Neural progenitor cell (in vitro differentiated cells): ENCODE measurements at regions not wholly inside any gene's neighbourhood (a gene's known extent, or its start where the extent isn't known, plus 50 kb on each side); places are given as distances from the start of the nearest gene placed in this dataset.
A peak's percentile ranks its signal among the peaks of the same experiment; 100 is the strongest.

Source experiments
- DNase-seq: peaks from one replicate; pipeline ENCODE4 v3.0.0-alpha.2; 2016; ENCODE audit warnings: low spot score
- H2AFZ ChIP-seq: fragments of 200-600 bp; sonication (generic); replicated peaks from 2 replicates; pipeline ENCODE4 v1.6.1; 2016; ENCODE audit warnings: antibody characterized with exemption
- H3F3A ChIP-seq: fragments of 200-600 bp; sonication (generic); 2 replicates; pipeline ENCODE4 v1.6.1; 2016; ENCODE audit warnings: antibody characterized with exemption, low read depth
- H3K27ac ChIP-seq: fragments of 200-600 bp; sonication (generic); 2 replicates; pipeline ENCODE4 v1.5.1; 2016; ENCODE audit warnings: mild to moderate bottlenecking
- H3K27me3 ChIP-seq: fragments of 200-600 bp; sonication (generic); 2 replicates; pipeline ENCODE4 v1.6.1; 2016; ENCODE audit warnings: mild to moderate bottlenecking, moderate library complexity
- H3K36me3 ChIP-seq: fragments of 200-600 bp; sonication (generic); 2 replicates; pipeline ENCODE4 v1.5.1; 2016
- H3K4me1 ChIP-seq: fragments of 200-600 bp; sonication (generic); 2 replicates; pipeline ENCODE4 v1.6.1; 2016; ENCODE audit warnings: mixed run types
- H3K4me2 ChIP-seq: fragments of 200-600 bp; sonication (generic); 2 replicates; pipeline ENCODE4 v1.6.1; 2016
- H3K4me3 ChIP-seq: fragments of 200-600 bp; sonication (generic); 2 replicates; pipeline ENCODE4 v1.5.1; 2016
- H3K79me2 ChIP-seq: fragments of 200-600 bp; sonication (generic); 2 replicates; pipeline ENCODE4 v1.6.1; 2016; ENCODE audit warnings: low read depth
- H3K9ac ChIP-seq: fragments of 200-600 bp; sonication (generic); 2 replicates; pipeline ENCODE4 v1.6.1; 2016
- H3K9me3 ChIP-seq: fragments of 200-600 bp; sonication (generic); 2 replicates; pipeline ENCODE4 v1.5.1; 2016; ENCODE audit warnings: low read depth
- H4K20me1 ChIP-seq: fragments of 200-600 bp; sonication (generic); 2 replicates; pipeline ENCODE4 v1.6.1; 2016; ENCODE audit warnings: low read depth
- H3K27ac Mint-ChIP-seq: 3 replicates; pipeline ENCODE4 v1.8.0; 2021; ENCODE audit warnings: mixed read lengths
- H3K27me3 Mint-ChIP-seq: 2 replicates; pipeline ENCODE4 v1.8.0; 2022; ENCODE audit warnings: low read depth, mild to moderate bottlenecking, inconsistent platforms, moderate library complexity, mixed read lengths; ENCODE audit not compliant: insufficient read depth
- H3K36me3 Mint-ChIP-seq: 3 replicates; pipeline ENCODE4 v1.8.0; 2021; ENCODE audit warnings: mixed read lengths
- H3K4me1 Mint-ChIP-seq: 3 replicates; pipeline ENCODE4 v1.8.0; 2021; ENCODE audit warnings: mixed read lengths
- H3K4me3 Mint-ChIP-seq: 3 replicates; pipeline ENCODE4 v1.8.0; 2021; ENCODE audit warnings: mild to moderate bottlenecking, moderate library complexity, mixed read lengths
- H3K9me3 Mint-ChIP-seq: 3 replicates; pipeline ENCODE4 v1.8.0; 2020; ENCODE audit warnings: mixed read lengths
- CTCF ChIP-seq: fragments of 200-600 bp; sonication (generic); IDR thresholded peaks from 2 replicates; pipeline ENCODE4 v1.5.1; 2017; ENCODE audit warnings: antibody characterized with exemption, mild to moderate bottlenecking
- EZH2 ChIP-seq: fragments of 200-600 bp; sonication (generic); IDR thresholded peaks from 2 replicates; pipeline ENCODE4 v1.6.1; 2017; ENCODE audit warnings: antibody characterized with exemption, mild to moderate bottlenecking, moderate library complexity
- EZH2phosphoT487 ChIP-seq: fragments of 200-600 bp; sonication (generic); IDR thresholded peaks from 2 replicates; pipeline ENCODE4 v1.6.1; 2017; ENCODE audit warnings: antibody characterized with exemption

GRCh38 chr13:73877399-73877798 is 256.8 kb downstream of the KLF12 start:
- Mint-ChIP-seq H3K27ac (no peak overlapping the region), H3K27me3 (no peaks in the 10 kb centered on the region), H3K4me3 (no peak overlapping the region), H3K36me3 (peaks cover 12% of the 10 kb centered on the region), H3K9me3 (peaks cover 14% of the 10 kb centered on the region), H3K4me1 (peaks cover 4% of the 10 kb centered on the region)
- no peaks in the 10 kb centered on the region for H3K9me3 ChIP-seq
- no peak overlapping the region for H3K4me2 ChIP-seq
- no peak for DNase-seq
- H3K79me2 ChIP-seq: no peaks in the 10 kb centered on the region
- no peaks in the 10 kb centered on the region for H3F3A ChIP-seq
- no peak overlapping the region for H3K4me3 ChIP-seq
- H3K27me3 ChIP-seq: no peaks in the 10 kb centered on the region
- H2AFZ ChIP-seq: no peak overlapping the region
- H3K9ac ChIP-seq: no peak overlapping the region
- H3K36me3 ChIP-seq: no peaks in the 10 kb centered on the region
- H3K27ac ChIP-seq: no peak overlapping the region
- no peak for TF ChIP-seq EZH2
- no peak for TF ChIP-seq EZH2phosphoT487
- TF ChIP-seq CTCF: no peak
- no peaks in the 10 kb centered on the region for H4K20me1 ChIP-seq
- no peaks in the 10 kb centered on the region for H3K4me1 ChIP-seq

DNA sequence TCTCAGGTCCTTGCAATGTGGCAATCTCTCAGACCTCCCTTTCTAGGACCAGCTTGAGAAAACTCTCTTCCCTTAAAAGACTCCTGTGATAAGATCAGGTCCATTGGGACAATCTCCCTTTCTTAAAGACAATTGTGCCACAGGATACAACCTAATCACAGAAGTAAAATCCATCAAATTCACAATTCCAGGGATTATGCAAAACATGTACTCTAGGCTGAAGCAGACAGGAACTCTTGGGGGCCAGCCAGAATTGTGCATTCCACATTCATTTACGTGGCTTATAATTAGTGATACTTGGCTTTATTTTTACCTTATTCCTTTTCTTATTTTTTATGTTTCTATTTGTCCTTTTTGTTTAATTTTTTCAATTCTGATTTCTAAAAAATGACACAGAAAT is 257.9 kb downstream of the KLF12 start:
- Histone ChIP-seq H4K20me1 (no peaks in the 10 kb centered on the region), H2AFZ (no peak overlapping the region), H3K27me3 (no peaks in the 10 kb centered on the region), H3F3A (no peaks in the 10 kb centered on the region), H3K9ac (no peak overlapping the region), H3K4me3 (no peak overlapping the region), H3K36me3 (no peaks in the 10 kb centered on the region), H3K27ac (peak overlapping the region; percentile 7), H3K4me2 (no peak overlapping the region), H3K9me3 (no peaks in the 10 kb centered on the region), H3K4me1 (no peaks in the 10 kb centered on the region), H3K79me2 (no peaks in the 10 kb centered on the region)
- peaks cover 6% of the 10 kb centered on the region for H3K4me1 Mint-ChIP-seq
- H3K4me3 Mint-ChIP-seq: no peak overlapping the region
- no peak overlapping the region for H3K27ac Mint-ChIP-seq
- no peak for DNase-seq
- peaks cover 14% of the 10 kb centered on the region for H3K9me3 Mint-ChIP-seq
- TF ChIP-seq EZH2: no peak
- no peak for TF ChIP-seq EZH2phosphoT487
- TF ChIP-seq CTCF: no peak
- peaks cover 12% of the 10 kb centered on the region for H3K36me3 Mint-ChIP-seq
- no peaks in the 10 kb centered on the region for H3K27me3 Mint-ChIP-seq

DNA sequence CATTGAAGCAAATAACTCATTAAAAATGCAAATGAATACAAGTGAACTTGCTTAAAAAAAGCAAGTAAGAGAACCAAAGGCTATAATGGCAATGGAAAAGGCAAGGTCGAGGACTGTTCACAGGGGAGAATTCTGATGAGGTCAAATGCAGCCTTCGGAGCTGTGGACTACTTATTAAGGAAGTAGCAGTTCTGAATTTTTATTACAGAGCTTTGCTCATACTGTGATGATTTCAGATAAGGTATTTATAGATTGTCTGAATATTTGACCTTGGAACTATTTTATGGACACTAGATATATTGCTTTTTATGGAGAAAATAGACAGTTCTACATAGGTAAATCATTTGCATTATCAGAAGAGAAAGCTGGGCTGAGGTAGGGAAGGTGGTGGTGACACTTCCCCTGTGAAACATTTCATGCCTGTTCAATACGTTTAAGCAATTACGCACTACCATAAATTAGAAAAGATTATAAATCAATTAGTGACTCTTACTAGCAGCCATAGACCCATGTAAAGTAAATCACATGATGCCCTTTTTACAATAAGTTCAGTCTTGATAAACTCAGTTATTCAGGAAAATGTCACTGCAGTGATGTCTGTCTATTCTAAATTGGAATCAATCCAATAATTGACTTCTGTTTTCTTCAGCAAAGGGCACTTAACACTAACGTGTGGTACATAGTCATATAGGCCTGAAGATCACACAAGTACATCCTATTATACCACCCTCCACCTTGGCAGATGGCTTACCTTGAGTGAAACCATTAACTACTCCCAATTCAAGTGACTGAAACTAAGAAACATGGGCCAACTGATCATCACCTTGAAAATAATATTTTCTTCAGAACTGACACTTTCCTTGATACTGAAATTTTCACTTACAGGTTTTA is 260.0 kb downstream of the KLF12 start:
- H3K27me3 ChIP-seq: no peaks in the 10 kb centered on the region
- Mint-ChIP-seq H3K4me1 (peaks cover 6% of the 10 kb centered on the region), H3K4me3 (no peak overlapping the region), H3K27ac (no peak overlapping the region), H3K36me3 (peaks cover 7% of the 10 kb centered on the region), H3K27me3 (no peaks in the 10 kb centered on the region), H3K9me3 (peaks cover 14% of the 10 kb centered on the region)
- peaks cover 8% of the 10 kb centered on the region for H3K4me1 ChIP-seq
- no peak overlapping the region for H2AFZ ChIP-seq
- no peaks in the 10 kb centered on the region for H3K79me2 ChIP-seq
- no peak for TF ChIP-seq EZH2
- TF ChIP-seq EZH2phosphoT487: no peak
- no peak for TF ChIP-seq CTCF
- no peaks in the 10 kb centered on the region for H4K20me1 ChIP-seq
- H3K36me3 ChIP-seq: no peaks in the 10 kb centered on the region
- no peak overlapping the region for H3K4me3 ChIP-seq
- H3K4me2 ChIP-seq: no peak overlapping the region
- no peaks in the 10 kb centered on the region for H3K9me3 ChIP-seq
- no peak for DNase-seq
- H3K27ac ChIP-seq: no peak overlapping the region
- no peak overlapping the region for H3K9ac ChIP-seq
- no peaks in the 10 kb centered on the region for H3F3A ChIP-seq
